Heart right ventricle (tissue), 16 donors: ENCODE measurements at regions not wholly inside any gene's neighbourhood (a gene's known extent, or its start where the extent isn't known, plus 50 kb on each side); places are given as distances from the start of the nearest gene placed in this dataset.
"Not testable (repeated sequence)": the region's sequence is repeated elsewhere in the genome, so short reads cannot be mapped to it uniquely, and the experiment has no call there.

Source experiments
- ATAC-seq, 8 donors: fragments of 200-7000 bp; cut with Tn5 transposase; one replicate each; pipeline ENCODE4 v1.9.1; 2020; ENCODE audit warnings: mild to moderate bottlenecking in 8 of 8, moderate library complexity in 8 of 8, moderate number of reproducible peaks in 1 of 8
- DNase-seq, 2 donors: peaks; one replicate each; pipeline ENCODE4 v3.0.0-alpha.2; 2020
- H3K27ac ChIP-seq, 10 donors: fragments of 200-600 bp; sonication (generic) in 2 of 10; one replicate each; pipeline versions ENCODE4 v1.5.0 to v1.8.0; 2020 to 2022; ENCODE audit warnings: mild to moderate bottlenecking in 3 of 10
- H3K27me3 ChIP-seq, 7 donors: fragments of 200-600 bp; one replicate each; pipeline ENCODE4 v1.8.0; 2021 to 2022; ENCODE audit warnings: mild to moderate bottlenecking in 2 of 7
- H3K36me3 ChIP-seq, 9 donors: fragments of 200-600 bp; sonication (generic) in 1 of 9; one replicate each; pipeline versions ENCODE4 v1.5.0 to v1.8.0; 2020 to 2022; ENCODE audit warnings: mild to moderate bottlenecking in 2 of 9
- H3K4me1 ChIP-seq, 9 donors: fragments of 200-600 bp; sonication (generic) in 1 of 9; one replicate each; pipeline versions ENCODE4 v1.5.0 to v1.8.0; 2020 to 2022; ENCODE audit warnings: mild to moderate bottlenecking in 4 of 9
- H3K4me3 ChIP-seq, 10 donors: fragments of 200-600 bp; sonication (generic) in 2 of 10; one replicate each; pipeline versions ENCODE4 v1.5.0 to v1.8.0; 2020 to 2022; ENCODE audit warnings: mild to moderate bottlenecking in 7 of 10, moderate library complexity in 2 of 10
- H3K9me3 ChIP-seq, 11 donors: fragments of 200-600 bp in 10 of 11; sonication (generic) in 2 of 11; one replicate each; pipeline versions ENCODE4 v1.5.0 to v1.8.0; 2013 to 2022; ENCODE audit warnings: mild to moderate bottlenecking in 2 of 11, control low read depth in 1 of 11, moderate library complexity in 1 of 11
- WGBS, 2 donors: extraction: QIAGEN DNeasy Blood & Tissue Kit; methylation state at CpG; one replicate each; pipeline ENCODE4 v1.1.7; 2013; ENCODE audit warnings: inconsistent platforms in 1 of 2; 5-methylcytosine and 5-hydroxymethylcytosine counted together
- intact Hi-C, 10 donors: fragments of 100-400 bp; cut with DNase I; formaldehyde crosslinking; loops; one replicate each; pipeline versions ENCODE4 v1.11.1 to v1.14.2; 2022
- TF ChIP-seq, protein P1 (sequence below), 9 donors: fragments of 200-600 bp; sonication (generic) in 2 of 9; IDR thresholded peaks; one replicate each; pipeline versions ENCODE4 v1.5.0 to v1.8.0; 2021 to 2022; ENCODE audit warnings: antibody characterized with exemption in 9 of 9, mild to moderate bottlenecking in 5 of 9, moderate library complexity in 1 of 9
- donor health status: Arrhythmogenic right ventricular cardiomyopathy.
- donor health status: ischemic (EF 13 %, LVEDD 7.1; RV severe dilation, severe dysfunction).
- donor health status: healthy with polysubstance abuse.
- donor health status: DM: no; HTN: yes; CAD: no.
- donor health status: DM: no; HTN: no; CAD: no.
- donor health status: ischemic (EF 25% LVEDD 6.9; RV normal size, moderate dysfunction).
- donor health status: ischemic (EF 25% LVEDD 5.7; RV mildly dilated, moderate dysfunction).
- donor health status: healthy.
- donor health status: DM: yes; HTN: yes; CAD: no.
- donor health status: Ischemic cardiomyopathy.
- donor health status: ischemic (EF 35%, LVEDD 5.7; RV mildly dilated, moderate dysfunction).
- donor health status: nonischemic (EF 11% LVEDD 7.7; RV severe dilation, severe dysfunction).
- donor health status: DM: yes; HTN: yes; CAD: no.
- donor health status: PGD.
- donor health status: ischemic (EF 29% LVEDD 5.4; RV normal size, mild dysfunction).
- donor health status: nonischemic (EF 23%, LVEDD 6.1; RV moderate dilation, normal function).

DNA sequence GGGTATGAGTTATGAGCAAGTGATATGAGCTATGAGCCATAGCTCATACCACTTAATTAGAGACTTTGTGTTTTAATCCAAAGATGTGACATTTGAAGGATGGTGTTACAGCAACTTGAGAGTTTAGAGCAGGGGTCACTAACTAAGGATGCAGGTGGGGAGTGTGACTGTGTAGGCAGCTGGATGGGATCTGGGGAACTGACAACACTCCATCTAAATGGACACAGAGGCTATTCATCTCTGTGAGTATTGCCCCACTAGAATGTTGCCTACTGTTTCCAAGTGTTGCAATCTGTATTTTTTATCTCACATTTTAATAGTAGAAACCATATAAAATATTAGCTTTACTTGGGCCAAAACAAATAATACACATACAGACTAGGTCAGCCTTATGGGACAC, 488.1 kb upstream of the DAB2 start:
- intact Hi-C loops: no loop called here
- no peak overlapping the region for H3K4me3 ChIP-seq
- no peaks in the 10 kb centered on the region for H3K36me3 ChIP-seq
- ATAC-seq (peak in 1 of 8 donors; percentile 52), DNase-seq (no peak)
- no peak overlapping the region for H3K27ac ChIP-seq
- TF ChIP-seq, protein P1, sequence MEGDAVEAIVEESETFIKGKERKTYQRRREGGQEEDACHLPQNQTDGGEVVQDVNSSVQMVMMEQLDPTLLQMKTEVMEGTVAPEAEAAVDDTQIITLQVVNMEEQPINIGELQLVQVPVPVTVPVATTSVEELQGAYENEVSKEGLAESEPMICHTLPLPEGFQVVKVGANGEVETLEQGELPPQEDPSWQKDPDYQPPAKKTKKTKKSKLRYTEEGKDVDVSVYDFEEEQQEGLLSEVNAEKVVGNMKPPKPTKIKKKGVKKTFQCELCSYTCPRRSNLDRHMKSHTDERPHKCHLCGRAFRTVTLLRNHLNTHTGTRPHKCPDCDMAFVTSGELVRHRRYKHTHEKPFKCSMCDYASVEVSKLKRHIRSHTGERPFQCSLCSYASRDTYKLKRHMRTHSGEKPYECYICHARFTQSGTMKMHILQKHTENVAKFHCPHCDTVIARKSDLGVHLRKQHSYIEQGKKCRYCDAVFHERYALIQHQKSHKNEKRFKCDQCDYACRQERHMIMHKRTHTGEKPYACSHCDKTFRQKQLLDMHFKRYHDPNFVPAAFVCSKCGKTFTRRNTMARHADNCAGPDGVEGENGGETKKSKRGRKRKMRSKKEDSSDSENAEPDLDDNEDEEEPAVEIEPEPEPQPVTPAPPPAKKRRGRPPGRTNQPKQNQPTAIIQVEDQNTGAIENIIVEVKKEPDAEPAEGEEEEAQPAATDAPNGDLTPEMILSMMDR (IDR thresholded peaks at IDR 0.05): no peak
- no peaks in the 10 kb centered on the region for H3K4me1 ChIP-seq
- H3K27me3 ChIP-seq: peaks cover 0 to 6% (median 0%) of the 10 kb centered on the region in 7 donors
- H3K9me3 ChIP-seq: peaks cover 0 to 24% (median 0%) of the 10 kb centered on the region in 11 donors

DNA sequence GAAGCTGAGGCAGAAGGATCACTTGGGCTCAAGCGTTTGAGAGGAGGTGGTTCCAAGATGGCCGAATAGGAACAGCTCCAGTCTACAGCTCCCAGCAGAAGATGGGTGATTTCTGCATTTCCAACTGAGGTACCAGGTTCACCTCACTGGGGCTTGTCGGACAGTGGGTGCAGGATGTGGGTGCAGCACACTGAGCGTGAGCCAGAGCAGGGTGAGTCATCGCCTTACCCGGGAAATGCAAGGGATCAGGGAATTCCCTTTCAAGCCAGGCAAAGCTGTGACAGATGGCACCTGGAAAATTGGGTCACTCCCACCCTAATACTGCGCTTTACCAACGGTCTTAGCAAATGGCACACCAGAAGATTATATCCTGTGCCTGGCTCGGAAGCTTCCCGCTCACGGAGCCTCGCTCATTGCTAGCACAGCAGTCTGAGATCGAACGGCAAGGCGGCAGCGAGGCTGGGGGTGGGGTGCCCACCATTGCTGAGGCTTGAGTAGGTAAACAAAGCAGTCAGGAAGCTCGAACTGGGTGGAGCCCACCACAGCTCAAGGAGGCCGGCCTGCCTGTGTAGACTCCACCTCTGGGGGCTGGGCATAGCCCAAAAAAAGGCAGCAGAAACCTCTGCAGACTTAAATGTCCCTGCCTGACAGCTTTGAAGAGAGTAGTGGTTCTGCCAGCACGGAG, 482.6 kb upstream of the DAB2 start:
- H3K4me1 ChIP-seq, H3K36me3 ChIP-seq, intact Hi-C loops, DNase-seq, H3K4me3 ChIP-seq, H3K27ac ChIP-seq, ATAC-seq: not testable (repeated sequence)
- H3K9me3 ChIP-seq: peaks cover 0 to 24% (median 0%) of the 10 kb centered on the region in 11 donors
- 87 to 90% methylated on average over 19 of the region's 19 CpGs for WGBS, 2 donors
- H3K27me3 ChIP-seq: peaks cover 0 to 18% (median 3%) of the 10 kb centered on the region in 7 donors

DNA sequence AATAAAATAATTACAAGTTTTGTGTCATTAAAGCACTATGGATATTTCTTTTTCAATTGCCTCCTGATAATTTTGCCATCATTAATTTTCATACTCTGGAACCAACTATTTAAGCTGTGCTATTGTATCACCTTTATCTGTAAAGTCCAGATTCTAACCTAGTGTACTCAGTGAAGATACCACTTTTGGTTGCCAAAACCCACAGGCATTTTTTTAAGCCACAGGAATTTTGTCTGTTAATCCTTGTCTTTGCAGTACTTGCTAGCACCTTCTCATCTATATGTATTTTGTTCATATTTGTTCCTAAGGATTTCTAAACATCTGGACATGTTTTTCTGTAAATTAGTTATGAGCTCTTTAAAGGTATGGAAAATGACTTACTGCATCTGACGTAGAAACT, 481.4 kb upstream of the DAB2 start:
- Histone ChIP-seq H3K27me3 (peaks cover 0 to 21% (median 3%) of the 10 kb centered on the region in 7 donors), H3K9me3 (peaks cover 0 to 24% (median 0%) of the 10 kb centered on the region in 11 donors), H3K27ac (no peak overlapping the region), H3K4me1 (peaks cover 0 to 8% (median 0%) of the 10 kb centered on the region in 9 donors), H3K4me3 (no peak overlapping the region), H3K36me3 (no peaks in the 10 kb centered on the region)
- ATAC-seq (no peak), DNase-seq (no peak)
- TF ChIP-seq, protein P1 (IDR thresholded peaks at IDR 0.05): no peak
- WGBS, 2 donors: 66 to 86% methylated on average over 1 of the region's 1 CpG
- intact Hi-C loops: no loop called here

DNA sequence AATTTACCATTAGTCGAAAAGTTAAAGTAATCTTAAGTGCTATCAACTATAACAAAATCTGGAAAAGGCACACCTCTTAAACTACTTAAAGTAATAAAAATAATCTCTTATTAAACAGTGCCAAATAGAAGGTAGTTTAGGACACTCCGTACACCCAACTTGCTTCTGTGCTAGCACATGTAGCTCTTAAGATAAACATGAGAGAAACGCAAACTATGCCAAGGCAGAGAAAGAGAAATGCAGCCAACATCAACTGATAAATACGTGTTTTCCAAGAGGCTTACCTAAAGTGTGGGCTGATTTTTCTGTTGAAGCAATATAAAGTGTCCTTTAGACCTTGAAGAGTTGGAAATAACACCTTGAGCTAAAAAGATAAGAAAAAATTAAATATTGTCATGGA, 480.6 kb upstream of the DAB2 start:
- DNase-seq: no peak

More for the DNA sequence above, 480.6 kb upstream of the DAB2 start:
- TF ChIP-seq, protein P1 (IDR thresholded peaks at IDR 0.05): no peak
- ATAC-seq: peak in 1 of 8 donors; percentile 33
- intact Hi-C loops: no loop called here
- Histone ChIP-seq H3K4me3 (no peak overlapping the region), H3K4me1 (peaks cover 0 to 8% (median 0%) of the 10 kb centered on the region in 9 donors), H3K27me3 (peaks cover 0 to 28% (median 3%) of the 10 kb centered on the region in 7 donors), H3K27ac (no peak overlapping the region), H3K36me3 (no peaks in the 10 kb centered on the region), H3K9me3 (peaks cover 0 to 21% (median 0%) of the 10 kb centered on the region in 11 donors)
- WGBS, 2 donors: 30 to 42% methylated on average over 4 of the region's 4 CpGs
